ENCODE measurements at regions not wholly inside any gene's neighbourhood (a gene's known extent, or its start where the extent isn't known, plus 50 kb on each side); places are given as distances from the start of the nearest gene placed in this dataset.

GRCh38 chr1:244160455-244161235, 109.6 kb downstream of the ZBTB18 start:
- TF ChIP-seq ESRRG (CRISPR knock-in tag; IDR thresholded peaks at IDR 0.05) (no peak), CSRNP3 (CRISPR knock-in tag; IDR thresholded peaks at IDR 0.05) (no peak), PPARA (CRISPR knock-in tag; IDR thresholded peaks at IDR 0.05; ENCODE audit: borderline replicate concordance) (no peak), TOX (CRISPR knock-in tag; IDR thresholded peaks at IDR 0.05; ENCODE audit: borderline replicate concordance) (no peak), TCF4 (CRISPR knock-in tag; IDR thresholded peaks at IDR 0.05; ENCODE audit: borderline replicate concordance) (no peak), ZC3H10 (CRISPR knock-in tag; IDR thresholded peaks at IDR 0.05) (no peak), ARNTL (CRISPR knock-in tag; IDR thresholded peaks at IDR 0.05; ENCODE audit: borderline replicate concordance, low read depth) (no peak)
- ATAC-seq = no peak

- no peak for TF ChIP-seq CSRNP3 (CRISPR knock-in tag; IDR thresholded peaks at IDR 0.05)
- TF ChIP-seq ZNF70 (CRISPR knock-in tag; IDR thresholded peaks at IDR 0.05) = no peak
- no peak for TF ChIP-seq ZFP3 (CRISPR knock-in tag; IDR thresholded peaks at IDR 0.05)
- TF ChIP-seq ZC3H10 (CRISPR knock-in tag; IDR thresholded peaks at IDR 0.05) = no peak
- no peak for TF ChIP-seq SNAI2 (CRISPR knock-in tag; IDR thresholded peaks at IDR 0.05)
- TF ChIP-seq ZNF8 (CRISPR knock-in tag; IDR thresholded peaks at IDR 0.05) = no peak
- no peak for TF ChIP-seq ZFP30 (CRISPR knock-in tag; IDR thresholded peaks at IDR 0.05)
- no peak for ATAC-seq
These were observed 110.1 kb downstream of the ZBTB18 start for GRCh38 chr1:244161236-244161510.

- TF ChIP-seq ESRRG (CRISPR knock-in tag; IDR thresholded peaks at IDR 0.05) = no peak
- TF ChIP-seq TOX (CRISPR knock-in tag; IDR thresholded peaks at IDR 0.05; ENCODE audit: borderline replicate concordance) = peak; percentile 48; the same call in 1 of the 2 replicates
- peak; percentile 4; the same call in 1 of the 3 replicates for ATAC-seq
These were observed 111.9 kb downstream of the ZBTB18 start for GRCh38 chr1:244162786-244163530.

GRCh38 chr1:244163861-244164510, 112.9 kb downstream of the ZBTB18 start:
- ATAC-seq = peak; percentile 99
- TF ChIP-seq SNAI2 (CRISPR knock-in tag; IDR thresholded peaks at IDR 0.05) (no peak), ESRRG (CRISPR knock-in tag; IDR thresholded peaks at IDR 0.05) (no peak), RARB (CRISPR knock-in tag; IDR thresholded peaks at IDR 0.05) (0 out of 2 replicates have a peak, but pooled peaks have one; percentile 44), TOX (CRISPR knock-in tag; IDR thresholded peaks at IDR 0.05; ENCODE audit: borderline replicate concordance) (peak; percentile 56), BACH2 (CRISPR knock-in tag; IDR thresholded peaks at IDR 0.05; ENCODE audit: borderline replicate concordance) (no peak), ISL1 (CRISPR knock-in tag; IDR thresholded peaks at IDR 0.05) (peak; percentile 48), POU6F1 (CRISPR knock-in tag; IDR thresholded peaks at IDR 0.05; ENCODE audit: borderline replicate concordance, low read depth) (no peak), CSRNP3 (CRISPR knock-in tag; IDR thresholded peaks at IDR 0.05) (no peak), ZFP3 (CRISPR knock-in tag; IDR thresholded peaks at IDR 0.05) (0 out of 2 replicates have a peak, but pooled peaks have one; percentile 49), PATZ1 (CRISPR knock-in tag; IDR thresholded peaks at IDR 0.05; ENCODE audit: borderline replicate concordance) (no peak), CSDC2 (CRISPR knock-in tag; IDR thresholded peaks at IDR 0.05) (peak; percentile 75; the same call in 1 of the 2 replicates), ZC3H10 (CRISPR knock-in tag; IDR thresholded peaks at IDR 0.05) (peak; percentile 27; the same call in 1 of the 2 replicates)

Measured in SK-N-SH treated with all-trans-retinoic acid at 6 μM for 48 hours (cell line).